Natural killer cell (primary cell): ENCODE measurements at regions not wholly inside any gene's neighbourhood (a gene's known extent, or its start where the extent isn't known, plus 50 kb on each side); places are given as distances from the start of the nearest gene placed in this dataset.
"Not testable (repeated sequence)": the region's sequence is repeated elsewhere in the genome, so short reads cannot be mapped to it uniquely, and the experiment has no call there.

Experiments used
- ATAC-seq, 3 donors: fragments of 150-1000 bp in 2 of 3; fragments of 200-7000 bp in 1 of 3; cut with Tn5 transposase; 1 replicate in 1 of 3; 2 replicates in 2 of 3; pipeline ENCODE4 v1.10.0; 2021; ENCODE audit warnings: mild to moderate bottlenecking in 2 of 3, moderate library complexity in 2 of 3
- DNase-seq, 2 donors: peaks; one replicate each; pipeline versions ENCODE4 v3.0.0 to v3.0.0-alpha.2; 2013 to 2021; ENCODE audit warnings: mixed read lengths in 1 of 2
- H3K27ac ChIP-seq: one replicate; pipeline ENCODE4 v1.5.1; 2013; ENCODE audit warnings: mild to moderate bottlenecking, low read length
- H3K27me3 ChIP-seq: one replicate; pipeline ENCODE4 v1.6.1; 2013; ENCODE audit warnings: low read length; ENCODE audit not compliant: control insufficient read depth, insufficient read depth
- H3K36me3 ChIP-seq: one replicate; pipeline ENCODE4 v1.6.1; 2013; ENCODE audit warnings: low read length; ENCODE audit not compliant: control insufficient read depth, insufficient read depth
- H3K4me1 ChIP-seq: one replicate; pipeline ENCODE4 v1.6.1; 2013; ENCODE audit warnings: low read length; ENCODE audit not compliant: control insufficient read depth, insufficient read depth
- H3K4me3 ChIP-seq: one replicate; pipeline ENCODE4 v1.5.1; 2013; ENCODE audit warnings: low read length
- H3K9me3 ChIP-seq: one replicate; pipeline ENCODE4 v1.6.1; 2013; ENCODE audit warnings: low read length; ENCODE audit not compliant: control insufficient read depth, insufficient read depth
- H3K27ac Mint-ChIP-seq, 2 donors: one replicate each; pipeline ENCODE4 v1.8.0; 2022; ENCODE audit warnings: mild to moderate bottlenecking in 2 of 2, mixed read lengths in 2 of 2, moderate library complexity in 1 of 2
- H3K27me3 Mint-ChIP-seq, 2 donors: one replicate each; pipeline ENCODE4 v1.8.0; 2022; ENCODE audit warnings: low read depth in 2 of 2, mixed read lengths in 2 of 2
- H3K36me3 Mint-ChIP-seq: one replicate; pipeline ENCODE4 v1.8.0; 2022; ENCODE audit warnings: mixed read lengths
- H3K4me1 Mint-ChIP-seq, 2 donors: one replicate each; pipeline ENCODE4 v1.8.0; 2022; ENCODE audit warnings: mixed read lengths in 2 of 2
- H3K4me3 Mint-ChIP-seq: one replicate; pipeline ENCODE4 v1.8.0; 2022; ENCODE audit warnings: mild to moderate bottlenecking, moderate library complexity, mixed read lengths
- H3K9me3 Mint-ChIP-seq, 2 donors: one replicate each; pipeline ENCODE4 v1.8.0; 2022; ENCODE audit warnings: mixed read lengths in 2 of 2
- CTCF ChIP-seq: fragments of 200-600 bp; IDR thresholded peaks from one replicate; pipeline ENCODE4 v1.8.0; 2022; ENCODE audit warnings: antibody characterized with exemption
- WGBS: methylation state at CpG from one replicate; pipeline ENCODE4 v1.1.7; 2013; ENCODE audit warnings: missing lambda C conversion rate; ENCODE audit not compliant: insufficient coverage; 5-methylcytosine and 5-hydroxymethylcytosine counted together
- intact Hi-C: fragments of 100-400 bp; cut with micrococcal nuclease; formaldehyde crosslinking; loops from one replicate; pipeline ENCODE4 v1.14.2; 2022

- Mint-ChIP-seq H3K27ac (no peak overlapping the region), H3K36me3 (no peaks in the 10 kb centered on the region), H3K27me3 (no peaks in the 10 kb centered on the region), H3K9me3 (peaks cover 4% of the 10 kb centered on the region in 2 donors), H3K4me1 (no peaks in the 10 kb centered on the region), H3K4me3 (no peak overlapping the region)
- Histone ChIP-seq H3K4me1 (no peaks in the 10 kb centered on the region), H3K27ac (no peak overlapping the region), H3K36me3 (no peaks in the 10 kb centered on the region), H3K27me3 (no peaks in the 10 kb centered on the region), H3K4me3 (no peak overlapping the region), H3K9me3 (no peaks in the 10 kb centered on the region)
- DNase-seq (no peak), ATAC-seq (no peak)
- intact Hi-C loops, result no loop called here
- no peak for TF ChIP-seq CTCF
Observed at GRCh38 chr17:70599198-70599597, 429.9 kb downstream of the KCNJ2 start.

GRCh38 chr17:70599945-70600344 lies 430.6 kb downstream of the KCNJ2 start:
- WGBS, result 98% methylated on average over 3 of the region's 3 CpGs
- H3K4me1 Mint-ChIP-seq, result not testable (repeated sequence)

GRCh38 chr17:70603226-70603625 lies 433.9 kb downstream of the KCNJ2 start:
- intact Hi-C loops, result no loop called here
- Mint-ChIP-seq H3K27me3 (no peaks in the 10 kb centered on the region), H3K27ac (no peak overlapping the region), H3K36me3 (no peaks in the 10 kb centered on the region), H3K9me3 (peaks cover 2 to 4% of the 10 kb centered on the region in 2 donors), H3K4me3 (no peak overlapping the region), H3K4me1 (no peaks in the 10 kb centered on the region)
- Histone ChIP-seq H3K27me3 (no peaks in the 10 kb centered on the region), H3K4me3 (no peak overlapping the region), H3K4me1 (no peaks in the 10 kb centered on the region), H3K36me3 (no peaks in the 10 kb centered on the region), H3K27ac (no peak overlapping the region), H3K9me3 (no peaks in the 10 kb centered on the region)
- no peak for TF ChIP-seq CTCF
- ATAC-seq (no peak), DNase-seq (no peak)
- WGBS, result 85% methylated on average over 3 of the region's 4 CpGs

More at GRCh38 chr17:70599945-70600344, 430.6 kb downstream of the KCNJ2 start:
- H3K27ac ChIP-seq, H3K36me3 Mint-ChIP-seq, H3K9me3 ChIP-seq, H3K4me3 ChIP-seq, H3K4me1 ChIP-seq, intact Hi-C loops, H3K27ac Mint-ChIP-seq, ATAC-seq, H3K9me3 Mint-ChIP-seq, DNase-seq, H3K4me3 Mint-ChIP-seq, H3K36me3 ChIP-seq, H3K27me3 Mint-ChIP-seq, H3K27me3 ChIP-seq: not testable (repeated sequence)

GRCh38 chr17:70604854-70605253 lies 435.5 kb downstream of the KCNJ2 start:
- Mint-ChIP-seq H3K4me1 (no peaks in the 10 kb centered on the region), H3K36me3 (no peaks in the 10 kb centered on the region), H3K9me3 (peaks cover 0 to 2% of the 10 kb centered on the region in 2 donors), H3K27ac (no peak overlapping the region), H3K27me3 (no peaks in the 10 kb centered on the region), H3K4me3 (no peak overlapping the region)
- no peaks in the 10 kb centered on the region for H3K4me1 ChIP-seq
- WGBS, result 58% methylated on average over 1 of the region's 1 CpG
- no peak for TF ChIP-seq CTCF
- DNase-seq, result no peak
- no peaks in the 10 kb centered on the region for H3K9me3 ChIP-seq
- H3K27ac ChIP-seq, result no peak overlapping the region
- H3K36me3 ChIP-seq, result no peaks in the 10 kb centered on the region
- intact Hi-C loops, result no loop called here
- no peak for ATAC-seq
- H3K4me3 ChIP-seq, result no peak overlapping the region
- no peaks in the 10 kb centered on the region for H3K27me3 ChIP-seq
